ENCODE measurements at regions not wholly inside any gene's neighbourhood (a gene's known extent, or its start where the extent isn't known, plus 50 kb on each side); places are given as distances from the start of the nearest gene placed in this dataset.

GRCh38 chr20:50272724-50273446, 82.3 kb downstream of the CEBPB start:
- Histone ChIP-seq H3K9me3 (ENCODE audit: control insufficient read depth, insufficient read depth, low read length) (no peaks in the 10 kb centered on the region), H3K36me3 (ENCODE audit: control insufficient read depth, insufficient read depth, low read length) (no peaks in the 10 kb centered on the region), H3K27me3 (ENCODE audit: control insufficient read depth, insufficient read depth, low read length) (peaks cover 12% of the 10 kb centered on the region), H3K27ac (ENCODE audit: low read length) (no peak overlapping the region), H3K4me1 (ENCODE audit: control insufficient read depth, insufficient read depth, low read length) (peaks cover 53% of the 10 kb centered on the region), H3K4me3 (ENCODE audit: low read length) (no peak overlapping the region)
- peaks cover 5 to 34% of the 10 kb centered on the region in 2 donors for H3K4me1 Mint-ChIP-seq
- WGBS (ENCODE audit: insufficient coverage), result 72% methylated on average over 5 of the region's 6 CpGs
- no peak for TF ChIP-seq CTCF (IDR thresholded peaks at IDR 0.05)
- H3K9me3 Mint-ChIP-seq, result no peaks in the 10 kb centered on the region
- H3K27ac Mint-ChIP-seq, result no peak overlapping the region
- H3K27me3 Mint-ChIP-seq (ENCODE audit: low read depth in 2 of 2), result peaks cover 40 to 43% of the 10 kb centered on the region in 2 donors
- no peak for DNase-seq
- no peak overlapping the region for H3K4me3 Mint-ChIP-seq
- ATAC-seq, result no peak
- no peaks in the 10 kb centered on the region for H3K36me3 Mint-ChIP-seq
- intact Hi-C loops (cut with micrococcal nuclease), result no loop called here

- ATAC-seq, result no peak
- no peaks in the 10 kb centered on the region for H3K9me3 Mint-ChIP-seq
- H3K27me3 Mint-ChIP-seq (ENCODE audit: low read depth in 2 of 2), result peaks cover 45 to 50% of the 10 kb centered on the region in 2 donors
- no peak overlapping the region for H3K4me3 Mint-ChIP-seq
- Histone ChIP-seq H3K36me3 (ENCODE audit: control insufficient read depth, insufficient read depth, low read length) (no peaks in the 10 kb centered on the region), H3K4me3 (ENCODE audit: low read length) (no peak overlapping the region), H3K4me1 (ENCODE audit: control insufficient read depth, insufficient read depth, low read length) (peaks cover 53% of the 10 kb centered on the region), H3K9me3 (ENCODE audit: control insufficient read depth, insufficient read depth, low read length) (no peaks in the 10 kb centered on the region), H3K27ac (ENCODE audit: low read length) (no peak overlapping the region), H3K27me3 (ENCODE audit: control insufficient read depth, insufficient read depth, low read length) (peaks cover 12% of the 10 kb centered on the region)
- peaks cover 5 to 34% of the 10 kb centered on the region in 2 donors for H3K4me1 Mint-ChIP-seq
- peak overlapping the region in 1 of 2 donors; percentile 38 for H3K27ac Mint-ChIP-seq
- no peaks in the 10 kb centered on the region for H3K36me3 Mint-ChIP-seq
- no peak for DNase-seq
- TF ChIP-seq CTCF (IDR thresholded peaks at IDR 0.05), result no peak
- WGBS (ENCODE audit: insufficient coverage), result 87% methylated on average over 19 of the region's 19 CpGs
- intact Hi-C loops (cut with micrococcal nuclease), result no loop called here
Measured at GRCh38 chr20:50273601-50274491, 83.2 kb downstream of the CEBPB start.

- ATAC-seq, result peak; percentile 50 to 81 (median 54)
- TF ChIP-seq CTCF (IDR thresholded peaks at IDR 0.05), result no peak
- Histone ChIP-seq H3K27me3 (ENCODE audit: control insufficient read depth, insufficient read depth, low read length) (peaks cover 12% of the 10 kb centered on the region), H3K36me3 (ENCODE audit: control insufficient read depth, insufficient read depth, low read length) (no peaks in the 10 kb centered on the region), H3K4me3 (ENCODE audit: low read length) (no peak overlapping the region), H3K4me1 (ENCODE audit: control insufficient read depth, insufficient read depth, low read length) (peaks cover 53% of the 10 kb centered on the region), H3K9me3 (ENCODE audit: control insufficient read depth, insufficient read depth, low read length) (no peaks in the 10 kb centered on the region), H3K27ac (ENCODE audit: low read length) (peak overlapping the region; percentile 34)
- H3K27ac Mint-ChIP-seq, result peak overlapping the region in 1 of 2 donors; percentile 38
- intact Hi-C loops (cut with micrococcal nuclease), result no loop called here
- 54% methylated on average over 20 of the region's 21 CpGs for WGBS (ENCODE audit: insufficient coverage)
- peaks cover 5 to 34% of the 10 kb centered on the region in 2 donors for H3K4me1 Mint-ChIP-seq
- DNase-seq, result peak in 1 of 2 donors; percentile 13
- H3K27me3 Mint-ChIP-seq (ENCODE audit: low read depth in 2 of 2), result peaks cover 41 to 50% of the 10 kb centered on the region in 2 donors
- H3K4me3 Mint-ChIP-seq, result no peak overlapping the region
- H3K36me3 Mint-ChIP-seq, result no peaks in the 10 kb centered on the region
- no peaks in the 10 kb centered on the region for H3K9me3 Mint-ChIP-seq
Measured at GRCh38 chr20:50274570-50275430, 84.2 kb downstream of the CEBPB start.
